ENCODE measurements at regions not wholly inside any gene's neighbourhood (a gene's known extent, or its start where the extent isn't known, plus 50 kb on each side); places are given as distances from the start of the nearest gene placed in this dataset.

DNA sequence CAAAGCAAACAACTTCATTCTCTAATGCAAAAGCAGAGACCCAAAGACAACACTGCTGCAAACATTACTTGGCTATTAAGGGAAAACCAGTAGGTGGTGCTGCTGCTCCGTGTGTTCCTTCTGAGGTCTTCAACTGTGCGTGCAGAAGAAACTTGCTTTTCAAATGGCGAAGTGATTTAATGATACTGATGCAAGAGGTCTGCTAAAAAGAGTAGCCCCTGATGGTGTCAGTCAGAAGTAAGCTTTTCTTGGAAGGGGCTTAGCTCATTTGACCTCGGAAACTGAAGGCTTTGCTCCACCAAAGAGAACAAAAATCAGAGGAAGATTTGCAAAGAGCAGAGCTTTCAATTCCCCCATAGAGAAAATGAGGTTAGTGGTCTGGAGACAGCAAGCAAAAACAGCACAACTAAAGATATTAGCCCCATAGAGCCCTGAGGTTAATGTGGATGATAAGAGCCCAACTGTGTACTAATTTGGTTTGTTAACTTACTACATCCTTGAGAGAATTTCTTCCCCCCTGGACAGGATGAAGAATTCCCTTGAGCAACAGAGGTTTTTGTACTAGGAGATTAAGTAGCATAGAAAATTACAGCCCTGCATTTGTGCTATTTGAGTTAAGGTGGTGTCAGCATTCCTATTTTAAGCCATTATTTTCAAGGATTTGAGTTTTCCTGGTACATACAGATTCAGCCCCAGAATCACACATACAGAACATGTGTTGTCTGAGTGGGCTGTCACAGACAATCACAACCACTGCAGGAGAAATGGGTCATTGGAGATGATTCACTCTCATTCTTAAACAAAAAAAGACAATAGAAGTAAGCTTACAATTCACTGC, 153.2 kb upstream of the C9orf72 start:
- Histone ChIP-seq H3K4me2 (ENCODE audit: insufficient read depth, insufficient read length, low read length) (no peak overlapping the region), H2BK120ac (ENCODE audit: low read depth, low read length, poor library complexity, severe bottlenecking) (no peak overlapping the region), H3K27ac (ENCODE audit: insufficient read length, low read depth, low read length) (no peak overlapping the region), H3K27me3 (ENCODE audit: insufficient read depth, low read length) (no peaks in the 10 kb centered on the region), H2AK5ac (ENCODE audit: insufficient read length, low read length) (no peak overlapping the region), H3K9me3 (ENCODE audit: control insufficient read depth, low read depth, low read length) (no peaks in the 10 kb centered on the region), H3K9ac (ENCODE audit: extremely low read depth, insufficient read length, low read length) (no peak overlapping the region), H3K79me2 (ENCODE audit: insufficient read depth, low read length) (no peaks in the 10 kb centered on the region), H2AFZ (ENCODE audit: low read length) (no peak overlapping the region), H3T11ph (ENCODE audit: low read length) (no peak overlapping the region), H4K20me1 (ENCODE audit: control insufficient read depth, insufficient read depth, insufficient read length) (no peaks in the 10 kb centered on the region), H4K91ac (ENCODE audit: insufficient read length, low read depth, low read length) (no peak overlapping the region), H3K79me1 (ENCODE audit: insufficient read depth, low read depth, low read length, poor library complexity, severe bottlenecking) (no peaks in the 10 kb centered on the region), H4K5ac (ENCODE audit: insufficient read length, low read depth, low read length) (no peak overlapping the region), H2BK20ac (ENCODE audit: low read depth, low read length, poor library complexity, severe bottlenecking) (no peak overlapping the region), H4K8ac (replicated peaks; ENCODE audit: insufficient read length, low read depth, low read length) (no peak overlapping the region), H3K23ac (ENCODE audit: insufficient read length, low read depth, low read length) (no peak overlapping the region), H3K23me2 (ENCODE audit: insufficient read length, low read depth, low read length, poor library complexity, severe bottlenecking) (no peaks in the 10 kb centered on the region), H3K4ac (ENCODE audit: low read depth, low read length) (no peak overlapping the region), H2BK5ac (ENCODE audit: insufficient read length, low read length) (no peak overlapping the region), H3K18ac (ENCODE audit: insufficient read length, low read depth, low read length) (no peak overlapping the region), H3K56ac (ENCODE audit: insufficient read length, low read depth, low read length) (no peak overlapping the region), H3K14ac (ENCODE audit: insufficient read depth, low read length) (no peak overlapping the region), H2BK12ac (ENCODE audit: insufficient read length, low read depth, low read length) (no peak overlapping the region), H2BK15ac (ENCODE audit: low read depth, low read length) (no peak overlapping the region), H3K4me1 (ENCODE audit: insufficient read depth, low read length) (0 out of 2 replicates have a peak, but pooled peaks cover 2% of the 10 kb centered on the region)
- WGBS (ENCODE audit: extremely low coverage, insufficient read length, low lambda C conversion rate), result no CpG with 5 or more reads among the region's 4 CpGs
- Mint-ChIP-seq H3K4me3 (no peak overlapping the region), H3K27ac (peak overlapping the region in 1 of 3 experiments; percentile 35; a peak in 2 of 7 replicates), H3K9me3 (peaks cover 0 to 5% of the 10 kb centered on the region in 2 experiments; a peak in 1 of 5 replicates), H3K4me1 (peaks cover 26 to 32% of the 10 kb centered on the region in 2 experiments), H3K36me3 (ENCODE audit: insufficient read depth in 1 of 3, low read depth in 3 of 3) (no peaks in the 10 kb centered on the region), H3K27me3 (ENCODE audit: low read depth) (no peaks in the 10 kb centered on the region)
- TF ChIP-seq, protein P1, sequence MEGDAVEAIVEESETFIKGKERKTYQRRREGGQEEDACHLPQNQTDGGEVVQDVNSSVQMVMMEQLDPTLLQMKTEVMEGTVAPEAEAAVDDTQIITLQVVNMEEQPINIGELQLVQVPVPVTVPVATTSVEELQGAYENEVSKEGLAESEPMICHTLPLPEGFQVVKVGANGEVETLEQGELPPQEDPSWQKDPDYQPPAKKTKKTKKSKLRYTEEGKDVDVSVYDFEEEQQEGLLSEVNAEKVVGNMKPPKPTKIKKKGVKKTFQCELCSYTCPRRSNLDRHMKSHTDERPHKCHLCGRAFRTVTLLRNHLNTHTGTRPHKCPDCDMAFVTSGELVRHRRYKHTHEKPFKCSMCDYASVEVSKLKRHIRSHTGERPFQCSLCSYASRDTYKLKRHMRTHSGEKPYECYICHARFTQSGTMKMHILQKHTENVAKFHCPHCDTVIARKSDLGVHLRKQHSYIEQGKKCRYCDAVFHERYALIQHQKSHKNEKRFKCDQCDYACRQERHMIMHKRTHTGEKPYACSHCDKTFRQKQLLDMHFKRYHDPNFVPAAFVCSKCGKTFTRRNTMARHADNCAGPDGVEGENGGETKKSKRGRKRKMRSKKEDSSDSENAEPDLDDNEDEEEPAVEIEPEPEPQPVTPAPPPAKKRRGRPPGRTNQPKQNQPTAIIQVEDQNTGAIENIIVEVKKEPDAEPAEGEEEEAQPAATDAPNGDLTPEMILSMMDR (conservative IDR thresholded peaks at IDR 0.05), result peak; percentile 93
- peak; percentile 79 for DNase-seq

Data from H9 (cell line).